ENCODE measurements at regions not wholly inside any gene's neighbourhood (a gene's known extent, or its start where the extent isn't known, plus 50 kb on each side); places are given as distances from the start of the nearest gene placed in this dataset.

DNA sequence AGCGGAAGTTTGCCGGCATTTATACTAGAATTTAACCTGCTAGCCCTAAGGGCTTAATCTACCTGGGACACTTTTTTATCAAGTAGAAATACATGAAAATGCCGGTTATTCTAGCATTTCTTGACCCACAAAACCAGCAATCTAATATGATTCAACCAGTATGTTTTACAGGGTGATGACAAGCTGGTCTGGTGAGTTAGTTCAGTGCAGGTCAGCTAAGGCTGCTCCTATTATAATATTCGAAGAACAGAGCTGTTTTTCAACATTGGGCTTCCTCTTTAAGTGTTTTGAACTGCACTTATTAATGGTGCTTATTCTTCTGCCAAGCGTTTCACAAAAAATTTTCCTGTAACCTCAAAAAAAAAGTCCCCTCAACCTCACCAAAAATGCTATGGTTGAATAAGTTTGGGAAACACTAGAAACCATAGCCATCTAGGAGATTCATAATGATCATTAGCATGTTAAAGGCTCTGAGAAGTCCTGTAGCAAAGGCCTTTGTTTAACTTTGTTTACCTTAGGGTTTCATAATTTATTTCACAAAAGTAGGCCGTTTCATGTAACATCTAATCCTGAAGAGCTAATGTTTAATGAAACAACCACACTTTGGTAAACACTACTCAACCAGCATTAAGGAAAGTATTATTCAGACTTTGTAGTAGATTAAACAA is 526.6 kb downstream of the KLF12 start:
- FAIRE-seq: no peak

DNA sequence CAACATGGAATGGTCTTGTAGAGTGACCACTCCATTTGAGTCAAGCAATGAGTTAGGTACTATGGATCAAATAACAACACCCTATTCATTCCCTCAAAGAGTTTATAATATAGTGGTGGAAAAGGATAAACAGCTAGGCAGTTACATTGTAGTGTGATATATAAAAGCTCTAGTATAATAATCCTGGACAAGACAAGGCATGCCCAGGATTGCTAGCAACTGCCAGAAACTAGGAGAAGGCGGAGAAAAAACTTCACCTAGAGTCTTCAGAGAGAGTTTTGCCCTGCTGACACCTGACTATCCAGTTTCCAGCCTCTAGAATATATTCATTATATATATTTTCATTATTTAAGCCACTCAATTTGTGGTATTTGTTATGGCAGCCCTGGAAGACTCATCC is 530.6 kb downstream of the KLF12 start:
- FAIRE-seq: no peak

DNA sequence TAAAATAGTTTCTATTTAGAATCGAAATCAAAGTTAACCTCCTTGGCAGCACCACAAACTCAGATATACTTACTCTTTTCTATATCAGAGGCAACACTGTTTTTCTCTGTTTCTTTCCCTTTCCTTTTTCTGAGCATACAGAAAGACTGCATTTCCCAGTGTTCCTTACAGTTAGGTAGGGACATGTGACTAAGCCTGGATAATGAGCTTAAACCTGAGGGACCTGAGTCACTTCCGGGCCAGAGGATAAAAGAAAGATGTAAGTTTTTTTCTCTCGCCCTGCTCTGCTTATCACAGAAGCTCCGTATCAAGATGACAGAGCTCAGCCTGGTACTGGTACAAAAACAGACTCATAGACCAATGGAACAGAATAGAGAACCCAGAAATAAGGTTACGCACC is 531.9 kb downstream of the KLF12 start:
- FAIRE-seq: no peak

DNA sequence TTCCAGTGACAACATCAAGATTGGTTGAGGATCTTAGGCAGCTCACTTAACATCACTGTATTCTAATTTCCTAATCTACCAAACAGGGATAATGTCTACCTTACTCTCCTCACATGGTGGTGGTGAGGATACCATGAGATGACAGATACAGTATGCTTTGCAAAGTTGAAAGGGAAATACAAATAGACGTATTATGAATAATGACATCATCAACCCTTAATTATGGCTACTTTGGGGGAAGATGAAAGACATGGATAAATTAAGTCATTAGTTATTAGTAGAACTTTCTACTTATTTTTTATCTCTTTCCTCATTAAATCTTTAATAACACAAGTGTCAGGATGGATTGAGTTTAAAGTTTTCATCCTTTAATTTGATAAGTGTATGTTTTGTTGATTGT is 532.5 kb downstream of the KLF12 start:
- FAIRE-seq: no peak

DNA sequence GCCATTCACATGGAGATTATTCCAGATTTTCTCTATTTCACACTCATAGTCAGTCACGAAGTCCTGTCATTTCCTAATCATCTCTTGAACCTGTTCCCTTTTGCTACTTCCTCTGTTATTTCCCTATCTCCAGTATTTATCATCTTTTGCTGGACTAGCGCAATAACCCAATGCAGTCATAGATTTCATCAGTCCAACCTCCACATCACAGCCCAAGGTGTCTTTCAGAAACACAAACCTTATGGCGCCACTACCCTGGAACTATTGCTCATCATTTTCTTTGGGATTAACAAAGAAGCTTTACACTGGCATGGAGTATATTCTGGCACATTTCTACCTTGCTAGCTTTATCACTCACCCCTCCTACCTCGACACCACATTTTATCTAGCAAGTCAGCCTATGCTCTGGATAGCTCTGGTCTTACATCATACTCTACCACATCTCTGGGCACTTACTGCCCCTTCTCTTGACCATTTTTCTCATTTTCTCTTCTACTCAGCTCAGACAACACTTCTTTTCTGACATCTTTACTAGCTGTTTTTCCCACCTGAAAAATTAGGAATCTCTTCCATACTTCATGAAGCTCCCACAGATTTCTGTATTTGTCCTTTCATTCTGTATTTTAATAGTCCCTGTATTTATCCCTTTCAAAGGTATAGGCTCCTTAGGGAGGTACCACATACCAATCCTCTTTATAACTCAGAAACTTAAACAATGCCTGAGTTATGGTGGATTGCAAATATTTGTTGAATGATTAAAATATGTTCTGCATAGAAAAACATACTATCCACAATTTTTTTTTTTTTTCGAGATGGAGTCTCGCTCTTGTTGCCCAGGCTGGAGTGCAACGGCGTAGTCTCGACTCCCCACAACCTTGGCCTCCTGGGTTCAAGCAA is 534.7 kb downstream of the KLF12 start:
- FAIRE-seq: no peak

DNA sequence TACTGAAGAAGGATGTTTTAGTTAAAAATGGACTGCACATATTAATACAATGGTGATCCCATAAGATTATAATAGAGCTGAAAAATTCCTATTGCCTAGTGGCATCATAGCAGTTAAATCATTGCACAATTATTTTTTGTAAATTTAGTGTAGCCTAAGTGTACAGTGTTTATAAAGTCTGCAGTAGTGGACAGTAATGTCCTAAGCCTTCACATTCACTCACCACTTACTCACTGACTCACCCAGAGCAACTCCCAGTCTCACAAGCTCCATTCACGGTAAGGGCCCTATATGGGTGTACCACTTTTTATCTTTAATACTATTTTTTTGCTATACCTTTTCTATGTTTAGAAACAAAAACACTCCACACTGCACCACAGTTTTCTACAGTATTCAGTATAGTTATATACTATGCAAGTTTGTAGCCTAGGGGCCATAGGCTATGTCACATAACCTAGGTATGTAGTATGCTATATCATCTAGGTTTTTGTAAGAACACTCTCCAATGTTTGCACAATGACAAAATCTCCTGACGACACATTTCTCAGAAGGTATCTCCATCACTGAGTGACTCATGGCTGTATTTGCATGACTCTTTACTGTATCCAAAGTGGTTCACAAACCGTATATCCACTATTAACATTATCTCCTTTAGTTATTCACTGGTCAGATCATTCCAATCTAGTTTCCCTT is 536.0 kb downstream of the KLF12 start:
- FAIRE-seq: no peak

DNA sequence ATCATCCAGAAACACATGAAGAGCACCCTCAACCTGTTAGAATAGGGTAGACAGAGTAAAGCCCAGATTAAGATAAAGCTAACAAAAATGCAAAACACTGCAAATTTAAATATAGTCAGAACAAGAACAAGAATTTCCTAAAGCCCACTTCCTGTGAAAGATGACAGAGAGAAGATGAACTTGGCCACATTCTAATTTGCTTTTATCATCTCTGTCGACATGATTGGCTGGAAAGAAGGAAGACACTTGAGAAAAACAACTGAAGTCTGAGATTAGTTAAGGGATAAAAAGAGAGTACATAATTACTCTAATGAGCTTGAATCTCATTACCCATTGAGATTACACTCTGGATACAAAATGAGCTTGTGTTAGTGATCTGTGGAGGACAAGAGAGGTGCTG is 537.6 kb downstream of the KLF5 start:
- no peak for FAIRE-seq

DNA sequence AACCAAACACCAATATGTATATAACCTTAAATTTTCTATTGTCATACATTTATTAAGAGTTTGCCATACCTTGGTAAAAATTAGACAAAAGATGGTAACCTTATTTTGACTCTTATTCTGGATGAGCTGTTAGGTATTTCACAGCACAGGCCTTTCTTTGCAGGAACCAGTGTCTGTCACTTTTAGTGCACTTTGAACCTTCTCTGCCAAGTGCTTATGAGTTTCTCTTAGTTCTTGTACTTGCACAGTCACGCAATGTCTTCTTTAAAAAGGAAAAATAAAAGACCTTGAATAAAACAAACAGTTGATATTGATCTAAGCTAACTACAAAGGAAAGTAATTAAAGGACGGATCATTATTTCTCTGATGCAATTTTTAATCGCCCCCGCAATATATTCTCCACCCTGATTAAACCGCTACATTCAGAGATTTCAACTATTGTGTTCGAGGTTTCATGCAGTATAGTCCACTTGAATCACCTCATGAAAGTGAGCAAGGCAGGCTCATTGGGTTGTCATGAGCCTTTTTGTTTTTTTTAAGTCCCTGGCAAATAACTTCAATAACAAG is 534.5 kb downstream of the KLF5 start:
- FAIRE-seq: no peak

DNA sequence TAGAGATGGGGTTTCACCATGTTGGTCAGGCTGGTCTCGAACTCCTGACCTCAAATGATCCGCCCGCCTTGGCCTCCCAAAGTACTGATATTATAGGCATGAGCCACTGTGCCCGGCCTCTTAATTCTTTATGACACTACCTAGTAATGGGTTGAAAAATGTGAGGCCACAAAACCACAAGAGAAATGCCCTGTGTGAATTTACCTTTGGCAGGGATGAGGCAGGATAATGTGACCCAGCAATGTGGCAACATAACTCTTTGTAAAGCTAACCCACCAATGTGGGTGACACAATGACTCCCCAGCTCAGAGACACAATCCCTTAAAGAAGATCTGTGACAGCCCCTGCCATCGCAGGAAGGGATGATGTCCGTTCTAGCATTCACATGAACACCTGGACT is 533.1 kb downstream of the KLF5 start:
- no peak for FAIRE-seq

DNA sequence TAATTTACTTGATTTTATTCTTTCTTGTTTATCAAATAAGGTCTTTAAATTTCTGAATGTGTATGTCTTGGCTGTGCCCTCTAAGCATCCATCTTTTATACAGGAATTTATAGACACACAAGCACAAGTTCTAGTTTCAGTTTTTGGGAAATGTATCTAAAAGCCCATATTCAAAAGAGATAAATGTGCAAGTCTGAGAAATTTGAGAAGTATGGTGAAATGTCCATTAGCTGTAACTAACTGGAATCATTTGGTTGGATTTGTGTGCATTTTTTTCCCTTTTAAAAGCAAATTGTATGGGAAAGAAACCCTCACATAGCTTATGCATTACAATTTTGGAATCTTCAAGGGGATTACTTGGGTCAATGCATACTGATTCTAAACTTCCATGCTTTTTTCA is 532.0 kb downstream of the KLF5 start:
- FAIRE-seq: no peak

DNA sequence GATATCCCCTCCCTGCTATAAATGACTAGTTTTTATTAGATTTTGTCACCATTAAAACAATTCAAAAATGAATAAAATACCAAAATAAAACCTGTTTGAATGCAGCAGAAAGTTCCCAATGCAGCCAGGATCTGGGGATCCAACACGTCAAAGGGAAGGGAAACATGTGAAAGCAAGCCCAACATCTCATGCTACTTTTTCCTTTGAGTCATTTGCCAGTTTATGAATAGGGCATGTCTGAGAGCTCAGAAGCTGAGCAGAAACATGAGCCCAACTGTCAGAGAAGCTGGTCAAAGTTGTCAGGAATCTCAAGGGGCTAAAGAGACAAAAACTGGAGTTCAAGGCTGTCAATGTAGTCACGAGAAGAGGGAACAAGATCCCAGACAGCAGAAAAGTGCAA is 526.4 kb downstream of the KLF5 start:
- FAIRE-seq: no peak

DNA sequence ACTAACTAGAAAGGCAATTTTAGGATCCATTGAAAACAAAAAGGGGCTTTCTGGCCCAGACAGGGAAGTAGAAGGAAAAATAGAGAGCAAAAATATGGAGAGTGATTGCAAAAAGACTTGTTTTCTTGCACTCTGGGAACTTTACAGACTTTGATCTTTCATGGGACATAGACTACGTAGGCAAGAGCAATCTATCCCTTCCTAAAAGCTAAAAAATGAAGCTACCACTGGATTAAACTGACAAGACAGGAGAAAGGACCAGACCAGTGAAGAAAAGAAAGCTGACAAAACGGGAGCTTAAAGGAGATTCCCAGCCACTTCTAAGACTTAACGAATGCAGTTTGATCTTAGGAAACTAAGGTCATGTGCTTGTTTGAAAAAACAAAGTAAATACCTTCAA is 524.5 kb downstream of the KLF5 start:
- no peak for FAIRE-seq

DNA sequence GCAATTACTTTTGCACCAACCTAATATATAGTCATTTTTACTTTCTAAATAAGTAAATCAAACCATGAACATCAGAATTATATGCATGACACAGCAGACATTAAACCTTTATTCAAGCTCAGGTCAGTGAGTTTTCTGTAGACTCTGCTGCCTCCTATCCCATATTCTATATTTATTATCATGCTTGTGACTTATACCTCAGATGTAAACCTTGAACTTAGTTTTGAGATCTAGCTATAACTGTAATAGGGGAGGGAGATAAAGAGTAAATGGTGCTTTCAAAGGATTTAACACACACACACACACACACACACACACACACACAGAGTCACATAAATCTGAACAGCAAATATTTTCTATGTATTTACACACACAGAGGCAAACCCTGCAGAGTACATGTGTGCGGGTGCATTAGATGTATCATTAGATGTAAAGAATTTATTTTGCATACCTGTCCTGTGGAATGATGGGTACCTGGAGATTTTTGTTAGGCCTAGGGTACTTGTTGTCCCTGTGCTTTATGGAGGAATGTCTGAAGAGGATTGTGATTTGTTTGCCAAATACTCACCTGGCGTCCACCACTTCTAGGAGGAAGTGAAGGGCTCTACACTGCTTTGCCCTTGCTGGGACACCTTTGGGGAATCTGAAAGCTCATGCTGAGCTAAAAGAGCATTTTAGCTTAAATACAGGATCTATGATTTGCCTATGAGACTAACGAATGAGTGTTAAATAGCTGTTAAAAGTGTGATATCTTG is 521.9 kb downstream of the KLF5 start:
- no peak for FAIRE-seq

DNA sequence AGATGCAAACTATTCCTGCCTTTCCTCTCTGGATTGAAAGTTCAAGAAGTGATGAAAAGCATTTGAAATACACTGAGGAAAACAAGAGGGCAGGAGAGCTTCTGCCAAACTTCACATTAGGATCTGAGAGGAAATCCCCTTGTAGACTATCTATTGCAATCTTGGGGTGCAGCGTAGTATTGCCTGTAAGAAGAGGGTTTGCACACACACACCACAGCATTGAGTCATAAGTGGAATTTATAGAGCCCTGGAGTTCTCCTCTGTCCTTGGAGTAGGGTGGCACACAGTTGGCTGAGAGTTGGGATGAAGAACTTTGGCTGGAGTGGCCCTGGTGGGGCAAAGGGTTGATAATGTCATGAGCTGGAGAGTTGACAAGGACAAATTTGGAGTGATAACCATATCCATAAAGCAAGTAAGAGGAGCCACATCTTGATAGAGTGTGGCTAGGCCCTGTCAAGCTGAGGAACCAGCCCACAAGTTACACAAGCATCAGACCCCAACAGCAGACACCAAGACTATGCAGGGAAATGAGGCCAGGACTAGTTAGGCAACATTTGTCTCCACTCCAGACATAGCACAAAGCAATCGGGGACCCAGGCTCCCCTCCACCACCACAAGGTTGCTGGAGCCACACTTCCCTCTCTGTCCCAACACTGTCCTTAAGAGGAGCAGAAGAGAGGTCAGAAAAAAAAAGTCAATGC is 520.9 kb downstream of the KLF5 start:
- no peak for FAIRE-seq

DNA sequence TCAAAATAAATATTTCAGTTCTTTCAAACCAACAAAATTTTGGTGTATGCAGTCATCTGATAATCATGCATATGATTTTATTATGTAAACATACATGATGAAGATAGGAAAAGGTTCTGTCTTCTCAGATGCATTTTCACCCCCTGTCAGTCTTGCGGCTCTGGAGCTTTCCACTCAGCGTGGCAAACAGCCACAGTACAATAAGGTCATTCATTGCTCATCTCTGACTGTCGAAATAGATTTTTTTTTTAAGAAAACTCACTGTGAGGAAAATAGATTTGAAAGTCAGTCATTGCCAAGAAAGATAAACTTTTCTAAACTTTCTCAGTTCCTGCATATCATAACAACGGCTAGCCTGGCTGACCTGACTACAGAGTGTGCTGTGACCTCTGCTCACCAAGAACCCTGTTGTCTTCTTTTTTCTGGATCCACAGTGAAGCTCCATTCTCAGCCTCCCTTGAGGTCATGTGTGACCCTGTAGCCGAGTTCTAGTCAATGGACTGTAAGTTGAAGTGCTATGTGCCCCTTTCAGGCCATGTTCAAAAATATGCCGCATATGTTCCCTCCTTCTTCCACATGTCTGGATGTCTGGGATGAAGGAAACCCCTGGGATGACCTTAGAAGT is 519.6 kb downstream of the KLF5 start:
- no peak for FAIRE-seq

DNA sequence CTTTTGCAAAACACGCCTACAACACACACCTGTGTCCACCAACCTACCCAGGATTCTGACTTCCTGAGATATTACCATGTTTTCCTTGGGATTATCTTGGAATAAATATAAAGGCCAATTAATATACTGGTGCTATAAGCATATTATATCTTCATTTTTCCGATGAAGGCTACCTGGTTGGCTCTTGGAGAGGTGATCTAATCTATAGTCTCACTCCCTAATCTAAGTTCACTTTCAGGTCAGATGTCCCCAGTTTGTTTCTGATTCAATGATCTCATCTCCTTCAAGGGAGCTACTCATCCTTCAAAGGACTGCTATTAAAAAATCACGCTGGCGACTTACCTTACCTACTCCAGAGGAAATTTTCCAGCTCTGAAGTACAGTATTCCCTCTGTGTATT is 517.5 kb downstream of the KLF5 start:
- FAIRE-seq: no peak

DNA sequence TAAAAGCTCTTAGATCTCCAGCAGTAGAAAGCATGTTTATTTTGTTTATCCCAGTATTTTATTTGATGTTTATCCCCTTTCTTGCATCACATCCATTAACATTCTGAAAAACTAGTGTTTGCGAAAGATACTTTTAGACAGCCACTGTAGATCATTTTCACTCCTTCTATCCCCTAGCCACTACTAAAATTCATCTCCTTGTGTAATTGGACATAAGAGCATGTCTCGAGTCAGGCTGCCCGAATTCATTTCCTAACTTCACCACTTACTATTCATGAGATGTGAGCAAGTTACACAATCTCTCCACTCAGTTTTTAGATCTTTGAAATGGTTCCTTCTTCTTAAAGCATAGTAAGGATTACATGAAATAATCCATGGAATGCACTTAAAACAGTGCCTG is 514.0 kb downstream of the KLF5 start:
- FAIRE-seq: no peak

DNA sequence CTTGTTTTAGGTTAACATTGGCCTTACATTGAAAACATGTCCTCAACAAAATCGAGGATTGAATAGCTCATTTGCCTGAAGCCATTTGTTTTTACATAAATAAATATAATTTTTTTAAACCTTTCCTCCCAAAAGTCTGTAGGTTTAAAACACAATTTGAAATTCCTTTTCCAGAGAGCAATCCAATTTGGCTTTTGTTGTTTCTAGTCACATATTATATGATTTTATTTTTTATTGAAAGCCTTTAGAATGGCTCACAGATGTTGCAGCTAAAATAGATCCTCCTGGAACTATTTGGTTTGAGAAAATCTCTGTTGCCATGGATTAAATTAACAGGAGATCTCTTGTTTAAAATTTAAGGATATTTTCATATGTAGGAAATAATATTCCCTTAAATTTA is 512.6 kb downstream of the KLF5 start:
- FAIRE-seq: no peak

DNA sequence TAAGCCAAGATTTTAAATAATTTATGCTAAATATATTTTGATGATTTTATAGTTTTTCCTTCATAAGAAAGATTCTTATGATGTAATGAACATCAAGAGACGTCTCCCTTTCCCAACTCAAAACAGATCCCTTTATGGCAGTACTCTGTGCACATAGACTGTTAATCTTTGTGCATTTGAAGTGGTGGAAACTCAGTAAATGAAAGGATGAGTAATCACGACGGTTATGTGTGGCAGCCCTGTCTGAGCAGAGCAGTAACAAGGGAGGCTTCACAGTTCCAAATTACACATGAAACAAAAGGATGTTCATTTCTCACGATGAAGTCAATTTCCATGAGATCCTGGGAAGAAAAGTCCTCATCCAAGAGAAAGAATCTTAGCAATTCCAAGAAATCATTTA is 498.1 kb downstream of the KLF5 start:
- no peak for FAIRE-seq

DNA sequence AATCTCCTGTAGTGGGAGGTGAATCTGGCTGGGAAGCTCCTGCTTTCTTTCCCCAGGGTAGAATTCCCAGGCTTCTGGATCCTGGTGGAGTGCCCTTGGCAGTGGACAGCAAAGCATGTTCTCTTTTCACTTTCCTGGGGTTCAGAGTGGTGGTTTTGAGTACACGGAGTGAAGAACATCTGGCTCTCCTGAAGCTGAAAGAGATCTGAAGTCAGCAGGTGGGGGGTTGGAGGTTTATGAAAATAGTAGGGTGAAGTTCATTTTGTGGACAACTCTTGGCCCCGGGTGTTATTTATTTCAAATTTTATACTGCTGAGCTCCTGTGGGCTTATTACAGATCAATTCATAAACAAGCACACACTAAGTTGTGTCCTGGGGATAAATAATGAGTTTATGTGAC is 497.3 kb downstream of the KLF5 start:
- FAIRE-seq: no peak

DNA sequence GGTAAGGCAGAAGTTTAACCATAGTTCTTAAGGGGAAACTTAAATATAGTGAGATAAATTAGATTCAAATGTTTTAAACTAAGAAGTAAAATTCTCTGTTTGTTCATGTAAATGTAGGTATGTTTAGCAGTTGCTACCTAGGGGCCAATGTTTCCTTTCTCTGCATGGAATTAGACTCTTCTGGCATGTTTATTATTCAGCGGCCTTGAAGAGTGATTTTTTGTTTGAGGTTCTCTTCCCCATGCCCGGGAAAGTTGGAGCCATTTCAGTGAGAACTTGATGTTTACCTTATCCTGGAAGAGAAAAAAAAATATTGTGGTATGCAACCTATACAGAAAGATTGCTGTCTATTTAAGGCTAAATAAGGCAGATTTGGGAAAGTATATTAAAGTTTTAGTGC is 492.9 kb downstream of the KLF5 start:
- FAIRE-seq: no peak

DNA sequence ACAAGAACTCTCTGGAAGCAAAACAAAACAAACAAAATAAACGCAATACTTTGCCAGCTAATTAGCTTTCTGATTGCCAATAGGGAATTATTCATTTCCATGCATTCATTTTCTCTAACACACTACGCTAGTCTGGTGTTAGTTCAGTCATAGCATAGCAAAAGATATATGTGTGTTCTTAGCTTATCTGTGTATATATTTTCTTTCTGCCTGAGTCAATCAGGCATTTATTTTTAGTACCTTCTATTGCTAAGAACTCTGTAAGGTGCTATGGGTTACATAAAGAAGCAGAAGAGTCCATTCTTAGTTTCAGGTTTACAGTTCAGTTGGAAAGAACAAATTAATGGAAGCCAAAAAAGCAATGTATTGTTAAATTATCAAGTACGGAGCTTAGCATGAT is 490.9 kb downstream of the KLF5 start:
- FAIRE-seq: no peak
